NCI-H146 treated with DMSO at 0.1 percent for 48 hours (cell line): ENCODE measurements at regions not wholly inside any gene's neighbourhood (a gene's known extent, or its start where the extent isn't known, plus 50 kb on each side); places are given as distances from the start of the nearest gene placed in this dataset.

Source experiments
- DNase-seq: peaks from one replicate; lab custom pipeline; 2025; ENCODE audit not compliant: unreplicated experiment; lab: John Stamatoyannopoulos, UW

DNA sequence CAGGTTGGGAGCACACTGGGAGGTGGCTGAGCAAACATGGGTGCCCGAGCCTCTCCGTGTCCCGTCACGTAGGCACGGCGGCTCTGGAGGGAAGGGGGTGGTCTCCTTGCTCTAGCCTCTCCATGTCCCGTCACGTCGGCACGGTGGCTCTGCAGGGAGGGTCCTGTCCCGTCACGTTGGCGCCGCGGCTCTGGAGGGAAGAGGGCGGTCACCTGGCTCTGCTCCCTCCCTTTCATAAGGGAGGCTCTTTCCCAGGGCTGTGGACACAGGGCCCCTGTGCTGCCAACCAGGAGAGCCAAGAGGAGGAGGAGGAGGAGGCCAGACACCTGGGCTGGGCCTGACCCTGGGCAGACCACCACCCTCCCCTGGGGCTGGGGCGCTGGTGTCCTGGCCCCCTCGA is 1173.7 kb downstream of the BRD1 start:
- DNase-seq: no peak

DNA sequence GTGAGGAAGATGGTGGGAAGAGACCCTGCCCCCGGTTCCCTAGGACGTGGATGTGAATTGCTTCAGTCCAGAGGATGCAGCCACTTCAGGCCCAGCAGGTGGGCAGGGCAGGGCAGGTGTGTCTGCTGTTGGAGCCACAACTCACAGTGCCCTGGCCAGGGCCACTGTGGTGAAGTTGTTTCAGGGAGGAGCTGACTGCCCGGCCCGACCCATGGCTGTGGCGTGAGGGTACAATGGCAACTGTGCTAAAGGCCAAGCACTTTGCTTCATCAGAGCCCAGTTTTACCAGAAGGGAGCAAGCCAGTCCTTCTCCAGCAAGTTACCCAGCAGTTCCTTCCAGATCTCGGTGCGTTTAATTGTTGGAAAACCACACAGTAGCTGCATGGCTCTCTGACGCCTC is 1174.4 kb downstream of the BRD1 start:
- no peak for DNase-seq

DNA sequence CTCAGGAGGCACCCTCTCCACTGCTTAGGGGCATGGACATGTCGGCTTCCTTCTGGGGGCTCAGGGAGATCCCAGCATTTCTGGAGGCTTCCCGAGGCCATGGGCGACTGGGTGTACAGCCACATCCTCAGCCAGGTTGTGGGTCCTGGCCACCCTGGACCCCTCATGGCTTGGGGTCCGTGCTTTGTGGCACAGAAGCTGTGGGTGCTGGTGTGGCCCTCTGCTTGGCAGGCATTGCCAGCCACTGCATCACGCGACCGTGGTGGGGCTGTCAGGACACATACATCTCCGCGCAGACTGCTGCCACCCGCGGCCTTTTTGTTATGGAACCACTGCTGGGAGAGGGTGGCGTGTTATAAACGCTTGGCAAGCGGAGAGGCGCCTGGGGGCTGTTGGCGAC is 1174.9 kb downstream of the BRD1 start:
- DNase-seq: no peak

DNA sequence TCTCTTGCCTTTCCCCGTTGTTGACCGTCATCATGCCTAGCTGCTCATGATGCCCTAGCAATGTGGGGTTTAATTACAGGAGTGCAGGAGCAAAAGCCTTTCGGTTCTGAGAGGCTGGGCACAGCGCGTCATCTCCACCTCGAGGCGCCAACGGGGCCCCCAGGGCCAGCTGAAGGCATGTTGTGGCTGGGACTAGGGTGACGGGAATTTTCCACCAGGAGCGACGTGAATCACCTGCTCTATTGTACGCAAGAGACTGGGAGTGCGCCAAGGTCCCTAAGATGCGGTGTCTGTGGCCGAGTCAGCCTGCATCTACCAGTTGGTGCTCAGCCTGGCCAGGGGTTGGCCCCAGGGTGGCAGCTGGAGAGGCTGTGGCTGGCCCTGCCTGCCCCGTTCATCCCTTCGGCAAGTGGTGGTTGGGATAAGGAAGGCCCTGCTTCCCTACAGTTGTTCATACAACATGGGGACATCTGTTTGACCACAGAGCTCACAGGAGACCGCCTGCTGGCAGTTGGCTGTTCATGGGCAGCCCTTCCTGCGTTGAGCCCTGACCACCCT is 1175.6 kb downstream of the BRD1 start:
- DNase-seq: no peak

DNA sequence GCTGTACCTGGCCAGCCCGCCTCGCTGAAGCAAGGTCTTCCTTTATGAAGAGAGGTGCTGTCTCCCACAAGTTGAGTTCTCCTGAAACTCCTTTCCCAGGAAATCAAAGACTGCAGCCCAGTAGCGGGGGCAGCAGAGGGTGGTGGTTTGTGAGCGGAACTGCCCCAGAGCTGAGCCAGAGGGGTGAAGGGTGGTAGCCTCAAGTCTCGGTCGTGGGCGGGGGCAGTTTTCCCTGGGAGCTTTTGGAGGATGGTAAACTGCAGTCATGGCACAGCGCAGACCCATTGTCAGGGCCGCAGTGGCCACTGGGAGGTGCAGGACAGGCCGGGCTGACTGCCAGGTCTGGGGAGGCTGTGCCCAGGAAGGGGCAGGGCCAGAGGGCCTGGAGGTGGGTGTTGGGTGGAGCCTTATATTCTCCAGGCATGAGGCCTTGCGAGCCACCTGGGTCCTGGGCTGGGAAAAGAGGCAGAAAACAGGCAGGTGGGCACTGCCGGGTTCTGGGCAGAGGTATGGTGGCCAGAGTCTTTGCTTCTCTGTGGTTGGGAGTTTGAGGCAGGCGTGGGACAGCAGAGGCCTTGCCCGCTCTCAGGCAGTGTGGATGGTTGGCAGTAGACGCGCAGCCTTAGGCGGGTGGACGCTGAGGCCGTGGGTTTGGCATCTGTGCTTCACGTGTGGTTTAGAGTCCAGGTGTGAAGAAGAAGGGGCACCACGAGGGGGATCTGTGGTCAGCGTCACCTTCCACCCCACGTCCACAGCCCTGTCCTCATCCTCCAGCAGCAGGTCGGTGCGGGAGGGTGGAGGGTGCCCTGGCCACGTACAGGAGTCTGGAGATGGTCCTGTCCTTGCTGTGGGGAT is 1176.4 kb downstream of the BRD1 start:
- no peak for DNase-seq

DNA sequence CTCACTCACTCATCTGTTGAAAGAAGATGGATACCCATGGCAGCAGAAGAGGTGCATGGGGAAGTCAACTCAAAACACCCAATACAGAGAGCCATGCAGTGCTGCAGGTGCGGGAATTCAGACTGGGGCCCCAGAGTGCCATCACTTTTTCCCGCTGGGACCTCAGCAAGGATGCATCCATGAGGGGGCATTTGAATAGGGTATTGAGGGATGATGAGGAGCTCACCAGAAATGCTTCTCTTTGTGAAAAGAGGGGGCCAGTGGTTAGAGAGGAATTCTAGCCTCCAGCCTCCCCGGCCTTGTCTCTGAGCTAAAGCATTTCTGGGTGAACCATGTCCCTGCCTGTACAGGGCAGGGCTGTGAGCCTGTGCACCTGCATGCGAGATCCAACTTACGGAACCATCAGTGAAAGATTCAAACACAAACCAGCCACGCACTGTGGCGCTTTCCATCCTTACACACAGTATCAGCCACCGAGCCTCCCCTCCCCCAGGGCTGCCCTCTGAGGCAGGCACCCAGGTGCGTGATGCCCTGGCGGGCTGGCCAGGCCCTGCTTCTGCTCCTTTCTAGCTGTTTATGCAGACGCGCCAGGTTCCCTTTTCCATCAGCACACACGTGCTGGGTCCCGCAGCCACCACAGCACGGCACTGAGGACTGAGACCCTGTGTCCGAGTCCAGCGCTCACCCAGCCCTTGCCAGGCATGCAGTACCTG is 1177.2 kb downstream of the BRD1 start:
- no peak for DNase-seq

DNA sequence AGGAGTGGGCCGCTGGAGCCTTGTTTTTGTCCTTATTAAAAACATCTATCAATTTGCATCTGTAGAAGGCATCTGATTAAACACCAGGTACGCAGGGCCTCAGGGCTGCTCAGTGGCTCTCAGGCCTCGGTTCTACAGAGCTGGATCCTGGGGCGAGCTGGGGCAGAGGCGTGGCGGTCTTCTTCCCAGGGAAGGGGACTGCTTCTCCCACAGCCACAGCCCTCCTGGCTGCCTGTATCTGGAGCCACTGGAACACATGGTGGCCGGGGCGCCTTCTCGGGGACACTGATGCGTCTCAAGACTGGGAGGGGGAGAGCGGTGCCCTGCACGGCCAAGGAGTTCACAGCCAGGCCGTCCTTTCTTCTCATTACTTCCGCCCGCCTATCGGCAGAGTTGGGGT is 1178.2 kb downstream of the BRD1 start:
- DNase-seq: no peak

DNA sequence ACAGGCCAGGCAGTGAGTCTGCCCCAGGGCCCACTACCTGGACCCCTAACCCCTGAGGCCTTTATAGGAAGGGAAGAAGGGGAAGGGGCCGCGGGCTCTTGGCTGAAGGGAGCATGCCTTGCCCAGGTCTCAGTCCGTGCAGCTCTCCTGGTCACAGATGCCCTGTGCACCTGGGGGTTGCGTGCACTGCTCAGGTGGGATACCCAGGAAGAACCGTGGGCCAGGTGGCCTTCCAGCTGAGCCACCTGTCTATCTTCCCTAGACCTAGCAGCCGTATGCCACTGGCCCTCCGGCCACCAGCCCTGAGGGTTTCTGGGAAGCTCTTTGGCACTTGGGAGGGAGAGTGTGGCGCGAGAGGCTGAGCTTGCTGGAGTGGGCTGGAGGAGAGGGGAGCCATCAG is 1178.6 kb downstream of the BRD1 start:
- DNase-seq: no peak

DNA sequence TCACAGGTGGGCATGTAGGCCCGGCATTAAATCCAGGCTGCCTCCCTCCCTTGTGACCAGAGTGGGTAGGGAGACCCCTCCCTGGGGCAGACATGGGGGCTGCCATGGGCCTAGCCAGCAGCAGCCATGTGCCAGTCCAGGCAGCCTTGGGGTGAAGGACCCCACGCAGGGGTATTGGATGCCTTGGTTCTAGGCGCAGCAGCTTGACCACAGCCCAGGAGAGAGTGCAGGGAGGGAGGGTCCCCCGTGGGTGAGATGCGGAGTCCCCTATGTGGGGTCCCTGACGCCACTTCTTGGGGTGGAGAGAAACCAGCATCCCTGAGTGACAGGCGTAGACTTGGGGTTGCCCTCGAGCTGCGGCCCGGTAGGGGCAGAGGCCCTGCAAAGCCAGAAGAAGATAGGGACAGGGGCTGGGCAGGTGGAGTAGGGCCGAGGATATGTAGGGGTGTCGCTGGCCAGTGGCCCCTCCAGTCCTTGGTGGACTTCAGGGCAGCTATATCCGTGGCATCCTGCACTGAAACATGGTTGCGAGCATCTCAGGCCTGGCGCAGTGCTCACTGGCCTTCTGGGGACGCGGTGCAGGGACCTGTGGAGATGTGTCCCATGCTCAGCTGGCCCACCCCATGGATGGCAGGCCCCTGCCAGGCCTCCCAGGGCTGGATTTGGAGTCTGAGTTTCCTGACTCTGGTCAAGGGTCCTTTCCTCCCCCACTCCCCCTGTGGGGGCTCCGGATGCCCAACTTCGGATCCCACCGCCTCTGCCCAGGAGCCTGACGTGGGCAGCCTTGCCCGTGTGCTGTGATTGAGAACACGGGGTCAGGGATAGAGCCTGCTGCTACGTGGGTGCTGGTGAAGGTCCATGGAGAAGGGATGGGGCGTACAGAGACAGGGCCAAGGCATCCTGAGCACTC is 1179.8 kb downstream of the BRD1 start:
- DNase-seq: no peak

DNA sequence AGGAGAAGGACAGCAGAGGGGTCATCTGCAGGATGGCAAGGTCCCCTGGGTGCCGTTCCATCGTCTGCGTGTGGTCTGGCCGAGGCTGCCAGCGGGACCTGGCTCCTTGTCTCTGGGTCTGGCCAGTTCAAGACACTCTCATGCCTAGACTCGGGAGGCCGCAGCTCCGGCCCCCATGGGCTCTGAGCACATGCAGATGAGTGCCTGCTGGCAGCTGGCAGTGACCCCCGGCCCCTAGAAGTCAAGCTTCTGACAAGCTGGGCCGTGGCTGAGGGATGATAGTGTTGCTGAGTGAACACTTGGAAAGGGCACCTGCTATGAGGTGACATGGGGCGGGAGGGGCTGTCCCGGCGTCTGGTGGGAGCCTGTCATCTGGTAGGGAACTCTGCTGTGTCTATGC is 1180.6 kb downstream of the BRD1 start:
- DNase-seq: no peak

DNA sequence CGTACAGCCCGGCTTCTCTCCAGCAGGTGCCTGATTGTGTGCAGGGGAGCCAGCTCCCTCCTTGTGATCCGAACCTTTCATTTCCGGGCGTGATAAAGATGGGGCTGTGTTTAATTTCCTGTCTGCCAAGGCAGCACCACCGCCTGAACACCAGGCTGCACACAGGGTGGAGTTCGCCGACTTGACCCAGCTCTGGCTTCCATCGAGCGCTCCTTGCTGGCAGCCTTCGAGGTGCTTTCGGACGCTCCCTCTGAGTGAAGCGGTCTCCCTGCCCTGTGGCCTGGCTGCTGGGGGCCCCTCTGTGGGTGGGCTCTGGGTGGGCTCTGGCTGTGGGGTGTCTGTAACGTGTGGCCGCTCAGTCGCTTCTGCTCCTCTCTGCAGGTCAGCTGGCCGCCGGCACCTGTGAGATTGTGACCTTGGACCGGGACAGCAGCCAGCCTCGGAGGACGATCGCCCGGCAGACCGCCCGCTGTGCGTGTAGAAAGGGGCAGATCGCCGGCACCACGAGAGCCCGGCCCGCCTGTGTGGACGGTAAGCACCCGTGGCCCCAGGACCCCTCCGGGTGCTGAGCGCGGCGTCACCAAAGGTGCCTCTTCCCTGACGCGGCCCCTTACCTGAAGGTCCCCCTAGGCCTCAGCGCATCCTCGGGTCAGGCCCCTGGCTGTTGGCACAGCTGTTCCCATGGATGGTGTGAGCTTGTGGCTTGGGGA is 1181.3 kb downstream of the BRD1 start:
- no peak for DNase-seq

DNA sequence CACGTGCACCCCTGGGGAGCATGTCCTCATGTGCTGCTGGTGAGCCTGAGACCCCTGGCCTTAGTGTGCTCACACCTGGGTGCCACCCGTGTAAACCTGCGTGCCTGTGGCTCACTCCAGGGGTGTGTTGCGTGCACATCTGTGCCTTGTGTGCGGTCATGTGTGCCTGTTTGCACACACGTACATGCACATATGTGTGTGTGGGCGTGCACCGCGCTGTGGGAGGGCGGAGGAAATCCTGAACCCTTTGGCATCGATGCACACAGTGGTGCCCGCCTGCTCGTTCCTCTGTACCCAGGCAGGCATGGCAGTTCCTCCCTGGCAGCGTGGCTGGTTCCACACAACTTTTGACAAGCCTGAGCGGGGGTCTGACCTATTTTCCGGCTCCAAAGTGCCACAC is 1181.9 kb downstream of the BRD1 start:
- DNase-seq: no peak

DNA sequence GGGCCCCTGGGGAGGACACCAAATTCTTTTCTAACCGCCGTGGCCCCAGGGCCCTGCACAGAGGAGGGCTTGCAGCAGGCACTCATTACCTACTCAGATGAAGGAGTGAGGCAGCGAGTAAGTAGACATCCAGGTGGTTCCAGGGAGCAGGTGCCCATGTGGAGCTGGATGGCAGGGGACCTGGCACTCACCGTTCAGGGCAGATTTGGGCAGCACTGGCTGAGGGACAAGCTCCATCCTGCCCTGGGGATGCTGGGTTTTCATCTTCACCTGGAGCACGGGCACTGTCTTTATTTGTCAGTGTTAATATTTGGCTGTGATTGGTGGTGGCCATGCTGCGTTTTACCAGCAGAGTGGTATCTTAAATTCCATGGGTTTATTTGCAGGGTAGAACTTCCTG is 1182.7 kb downstream of the BRD1 start:
- DNase-seq: no peak

DNA sequence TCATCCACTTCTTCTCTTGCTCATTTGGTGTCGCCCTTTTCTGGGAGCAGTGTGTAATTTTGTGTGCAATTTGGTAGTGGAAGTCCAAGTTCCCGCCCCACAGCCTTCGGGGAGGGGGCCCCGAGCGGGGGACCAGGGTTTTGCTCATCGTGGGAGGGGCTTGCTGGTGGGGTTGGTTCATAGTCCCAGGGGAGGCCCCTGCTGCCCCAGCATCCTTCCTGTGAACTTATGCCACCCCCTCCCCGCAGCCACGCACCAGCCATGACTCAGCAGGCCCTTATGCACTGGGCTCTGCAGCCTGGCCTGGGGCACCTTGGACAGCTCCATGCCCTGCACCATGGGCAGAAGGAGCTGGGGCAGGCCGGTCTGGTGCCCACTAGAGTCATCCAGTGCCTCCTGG is 1183.6 kb downstream of the BRD1 start:
- no peak for DNase-seq

DNA sequence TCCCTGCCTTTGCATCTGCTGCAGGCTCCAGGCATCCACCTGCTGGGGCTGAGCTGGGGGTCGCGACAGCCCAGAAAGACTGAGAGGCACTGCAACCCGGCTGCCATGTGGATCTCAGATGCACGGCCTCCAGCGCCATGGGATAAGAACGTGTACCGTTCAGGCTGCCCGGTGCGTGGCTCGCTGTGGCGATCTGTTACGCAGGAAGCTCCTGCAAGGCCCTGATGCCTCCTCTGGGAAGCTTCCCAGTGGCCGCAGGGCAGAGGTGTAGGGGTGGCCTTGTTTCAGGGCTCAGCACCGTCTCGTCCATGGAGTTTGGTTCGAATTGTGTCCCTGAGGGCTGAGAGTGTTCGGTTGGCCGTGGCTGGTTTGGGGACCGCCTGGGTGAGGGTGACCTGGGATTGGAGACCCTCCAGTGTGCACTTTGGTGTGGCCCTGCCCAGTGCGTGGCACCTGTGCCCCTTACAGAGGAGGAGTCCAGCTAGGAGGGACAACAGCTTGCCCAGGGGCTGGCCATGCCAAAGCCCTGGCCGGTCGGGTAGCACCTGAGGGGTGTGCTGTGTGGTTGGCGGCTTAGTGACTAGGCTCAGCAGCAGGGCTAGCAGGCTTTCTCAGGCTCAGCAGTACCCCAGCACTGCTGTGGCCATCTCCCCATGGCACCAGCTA is 1184.5 kb downstream of the BRD1 start:
- no peak for DNase-seq

DNA sequence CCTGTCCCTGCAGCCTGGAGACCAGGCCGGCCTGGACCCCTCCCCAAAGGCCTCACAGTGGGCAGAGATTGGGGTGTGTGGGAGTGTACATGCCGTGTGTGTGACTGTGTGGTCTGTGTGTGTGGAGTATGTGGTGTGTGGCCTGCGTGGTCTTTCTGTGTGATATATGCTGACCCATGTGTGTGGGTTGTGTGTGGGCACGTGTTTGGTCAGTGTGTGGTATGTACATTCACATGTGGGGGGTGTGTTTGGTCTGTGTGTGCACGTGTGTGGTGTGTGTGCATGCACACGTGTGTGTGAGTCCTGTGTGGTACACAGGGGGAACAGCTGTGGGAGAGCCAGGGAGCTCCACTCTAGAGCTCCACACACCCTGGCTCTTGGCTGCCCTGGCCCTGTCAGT is 1185.1 kb downstream of the BRD1 start:
- DNase-seq: no peak

DNA sequence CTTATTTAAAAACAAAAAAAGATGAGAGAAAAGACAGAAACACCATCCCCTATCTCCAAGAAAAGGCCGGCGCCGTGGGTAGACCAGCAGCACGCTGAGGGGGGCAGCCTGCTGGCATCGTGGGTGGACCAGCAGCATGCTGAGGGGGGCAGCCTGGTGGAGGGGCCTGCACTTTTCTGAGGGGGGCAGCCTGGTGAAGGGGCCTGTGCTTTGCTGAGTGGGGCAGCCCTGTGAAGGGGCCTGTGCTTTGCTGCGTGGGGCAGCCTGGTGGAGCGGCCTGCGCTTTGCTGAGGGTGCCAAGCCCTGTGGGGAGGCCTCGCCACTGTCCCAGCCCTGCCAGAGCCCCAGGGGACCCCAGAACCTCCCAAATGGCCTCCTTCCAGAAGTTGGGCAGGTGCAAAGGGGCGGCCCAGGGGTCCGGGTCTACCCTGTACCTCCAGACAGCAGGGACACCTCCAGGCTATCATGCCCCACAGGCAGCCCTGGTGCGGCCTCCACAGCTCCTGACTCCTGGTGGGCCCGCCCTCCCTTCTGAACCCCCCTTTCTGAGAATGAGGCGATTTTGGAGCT is 1185.7 kb downstream of the BRD1 start:
- DNase-seq: no peak

DNA sequence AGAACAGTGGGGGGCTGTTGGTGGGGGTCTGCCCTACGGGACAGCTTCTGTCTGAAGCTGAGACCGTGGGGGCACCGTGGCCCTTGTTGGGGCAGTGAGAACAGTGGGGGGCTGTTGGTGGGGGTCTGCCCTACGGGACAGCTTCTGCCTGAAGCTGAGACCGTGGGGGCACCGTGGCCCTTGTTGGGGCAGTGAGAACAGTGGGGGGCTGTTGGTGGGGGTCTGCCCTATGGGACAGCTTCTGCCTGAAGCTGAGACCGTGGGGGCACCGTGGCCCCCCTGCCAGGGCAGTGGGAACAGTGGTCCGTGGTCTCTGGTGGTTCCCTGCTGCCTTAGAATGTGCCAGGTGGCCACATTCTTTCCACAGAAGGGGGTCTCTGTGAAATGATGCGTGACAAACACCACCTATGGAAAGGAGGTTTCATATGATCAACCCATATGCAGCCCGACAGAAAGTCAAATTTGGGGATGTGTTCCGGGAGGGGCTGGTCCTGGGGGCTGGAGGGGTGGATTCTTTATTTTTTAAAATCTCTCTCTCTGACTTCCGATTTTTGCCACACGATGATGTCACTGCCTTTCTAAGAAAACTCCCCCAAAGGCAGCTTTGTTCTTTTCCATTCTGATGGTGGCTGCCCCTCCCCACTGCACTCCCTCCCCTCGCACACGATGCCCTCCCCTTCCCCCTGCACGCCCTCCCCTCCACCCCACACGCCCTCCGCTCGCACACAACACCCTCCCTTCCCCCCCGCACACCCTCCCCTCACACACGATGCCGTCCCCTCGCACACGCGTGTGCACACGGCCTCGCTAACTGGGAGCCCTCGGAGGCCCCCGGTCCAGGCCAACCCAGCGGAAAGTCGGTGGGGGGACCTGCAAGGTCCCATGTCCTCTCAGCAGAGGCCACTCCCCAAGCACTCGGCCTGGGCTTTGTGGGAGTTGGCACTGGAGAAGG is 1186.5 kb downstream of the BRD1 start:
- no peak for DNase-seq
